OCI-LY7 (cell line): ENCODE measurements at regions not wholly inside any gene's neighbourhood (a gene's known extent, or its start where the extent isn't known, plus 50 kb on each side); places are given as distances from the start of the nearest gene placed in this dataset.

Experiments
- BruUV-seq: library from RNA; stranded (reverse); fragments of 400-500 nt; replicated peaks from 2 replicates; lab custom pipeline; 2021; lab: Mats Ljungman, UMichigan
- CTCF ChIA-PET: fragments of 300-600 bp; sonication (Branson Sonifier 250); formaldehyde crosslinking; loops from one replicate; lab custom pipeline; 2022; ENCODE audit warnings: antibody characterized with exemption; ENCODE audit not compliant: unreplicated experiment; lab: Charles Lee
- POLR2A ChIA-PET: fragments of 300-600 bp; sonication (Branson Sonifier 250); formaldehyde crosslinking; loops from one replicate; lab custom pipeline; 2022; ENCODE audit warnings: antibody characterized with exemption; lab: Charles Lee
- DNase-seq: peaks from one replicate; pipeline ENCODE4 v3.0.0-alpha.2; 2015; ENCODE audit warnings: low spot score
- H2AFZ ChIP-seq: fragments of 200-600 bp; sonication (generic), shearing (Covaris generic); 2 replicates; pipeline ENCODE4 v1.6.1; 2014; ENCODE audit warnings: mild to moderate bottlenecking, antibody characterized with exemption, low read length, moderate library complexity
- H3K27ac ChIP-seq: fragments of 200-600 bp; sonication (generic); 2 replicates; pipeline ENCODE4 v1.5.1; 2014; ENCODE audit warnings: mixed run types, low read depth, mild to moderate bottlenecking, moderate library complexity, low read length, inconsistent platforms; ENCODE audit not compliant: poor library complexity, severe bottlenecking
- H3K36me3 ChIP-seq: fragments of 200-600 bp; sonication (generic); 2 replicates; pipeline ENCODE4 v1.6.1; 2014; ENCODE audit warnings: mild to moderate bottlenecking, antibody characterized with exemption, low read length, moderate library complexity, mixed read lengths; ENCODE audit not compliant: insufficient read depth
- H3K4me1 ChIP-seq: fragments of 200-600 bp; sonication (generic); 2 replicates; pipeline ENCODE4 v1.5.1; 2014; ENCODE audit warnings: mild to moderate bottlenecking, low read length; ENCODE audit not compliant: insufficient read depth, poor library complexity, severe bottlenecking
- H3K4me2 ChIP-seq: fragments of 200-600 bp; sonication (generic); 2 replicates; pipeline ENCODE4 v1.6.1; 2014; ENCODE audit warnings: mild to moderate bottlenecking, low read length
- H3K4me3 ChIP-seq: fragments of 200-600 bp; sonication (generic); 2 replicates; pipeline ENCODE4 v1.5.1; 2014; ENCODE audit warnings: mild to moderate bottlenecking, low read depth, low read length; ENCODE audit not compliant: poor library complexity, severe bottlenecking
- H3K79me2 ChIP-seq: fragments of 200-600 bp; sonication (generic); 2 replicates; pipeline ENCODE4 v1.6.1; 2016; ENCODE audit warnings: low read depth, mild to moderate bottlenecking, low read length, moderate library complexity, mixed read lengths; ENCODE audit not compliant: insufficient read depth
- H3K9me2 ChIP-seq: fragments of 200-600 bp; sonication (generic); 2 replicates; pipeline ENCODE4 v1.6.1; 2016; ENCODE audit warnings: mild to moderate bottlenecking, low read length, mixed read lengths; ENCODE audit not compliant: insufficient read depth
- H3K9me3 ChIP-seq: fragments of 200-600 bp; sonication (generic); 2 replicates; pipeline ENCODE4 v1.6.1; 2014; ENCODE audit warnings: mild to moderate bottlenecking, mixed run types, low read length, mixed read lengths
- H4K20me1 ChIP-seq: fragments of 200-600 bp; sonication (generic); 2 replicates; pipeline ENCODE4 v1.6.1; 2014; ENCODE audit warnings: mild to moderate bottlenecking, antibody characterized with exemption, low read length, moderate library complexity, mixed read lengths; ENCODE audit not compliant: insufficient read depth
- CTCF ChIP-seq: fragments of 200-600 bp; sonication (generic); conservative IDR thresholded peaks from 2 replicates; pipeline ENCODE4 v1.5.1; 2014; ENCODE audit warnings: mild to moderate bottlenecking, antibody characterized with exemption, low read length, moderate library complexity, mixed read lengths
- EZH2phosphoT487 ChIP-seq: fragments of 200-600 bp; sonication (generic); IDR thresholded peaks from 2 replicates; pipeline ENCODE4 v1.6.1; 2018; ENCODE audit warnings: low read depth, borderline replicate concordance, mild to moderate bottlenecking, mixed run types, antibody characterized with exemption, low read length, moderate library complexity, mixed read lengths
- intact Hi-C: fragments of 100-400 bp; cut with micrococcal nuclease; formaldehyde crosslinking; loops from one replicate; pipeline ENCODE4 v1.10.0; 2022; ENCODE audit not compliant: unreplicated experiment

DNA sequence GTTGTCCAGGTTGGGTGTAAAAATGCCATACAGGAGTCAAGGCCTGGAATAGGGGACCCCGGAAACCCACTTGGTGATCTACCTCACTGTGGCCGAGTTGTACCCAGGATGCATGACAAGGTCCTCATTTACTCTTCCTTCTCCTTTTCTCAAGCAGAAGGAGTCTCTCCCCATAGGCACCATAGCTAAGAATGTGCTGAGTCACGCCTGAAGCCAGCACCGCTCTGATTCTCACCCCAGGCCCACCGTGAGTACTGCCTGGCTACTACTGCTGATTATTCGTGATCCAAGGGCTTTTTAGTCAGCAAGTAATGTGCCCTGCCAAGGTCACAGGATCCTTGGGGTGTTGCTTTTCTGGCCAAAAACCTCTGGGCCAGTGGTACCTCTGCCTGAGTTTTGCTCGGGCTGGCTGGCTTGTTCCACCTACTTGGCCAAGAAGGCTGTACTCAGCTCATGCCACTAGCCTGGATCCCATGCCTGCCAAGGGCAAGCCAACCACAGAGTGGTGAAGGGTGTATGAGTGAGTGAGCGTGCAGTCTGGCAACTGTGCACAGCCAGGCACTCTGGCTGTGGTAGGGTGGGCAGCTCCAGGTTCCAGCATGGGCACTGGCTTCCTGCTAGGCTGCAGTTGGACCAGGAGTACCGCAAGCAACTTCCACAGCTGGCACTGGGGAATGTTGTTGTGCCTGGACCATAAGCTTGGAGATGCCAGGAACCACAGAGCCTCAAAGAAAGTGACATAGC, 650.1 kb upstream of the VRK2 start:
- no peak overlapping the region for H3K27ac ChIP-seq
- no peaks in the 10 kb centered on the region for H4K20me1 ChIP-seq
- no peaks in the 10 kb centered on the region for H3K79me2 ChIP-seq
- no peaks in the 10 kb centered on the region for H3K9me2 ChIP-seq
- no peak overlapping the region for H2AFZ ChIP-seq
- H3K4me3 ChIP-seq = no peak overlapping the region
- POLR2A ChIA-PET = no interaction called here
- H3K36me3 ChIP-seq = no peaks in the 10 kb centered on the region
- intact Hi-C loops = no loop called here
- CTCF ChIA-PET = interaction anchor here (0.6 kb wide), 1 partner anchor 1666 kb away, joined by 3 read pairs; no protein-coding TSS in a partner anchor
- H3K9me3 ChIP-seq = no peaks in the 10 kb centered on the region
- H3K4me2 ChIP-seq = no peak overlapping the region
- TF ChIP-seq CTCF (no peak), EZH2phosphoT487 (no peak)
- BruUV-seq = no TSS peak
- H3K4me1 ChIP-seq = no peaks in the 10 kb centered on the region
- DNase-seq = no peak

- Histone ChIP-seq H3K4me3 (no peak overlapping the region), H2AFZ (no peak overlapping the region), H3K36me3 (no peaks in the 10 kb centered on the region), H3K9me2 (no peaks in the 10 kb centered on the region), H3K27ac (no peak overlapping the region), H3K79me2 (no peaks in the 10 kb centered on the region), H4K20me1 (no peaks in the 10 kb centered on the region), H3K9me3 (no peaks in the 10 kb centered on the region), H3K4me2 (no peak overlapping the region), H3K4me1 (no peaks in the 10 kb centered on the region)
- TF ChIP-seq CTCF (no peak), EZH2phosphoT487 (no peak)
- no peak for DNase-seq
- CTCF ChIA-PET = no interaction called here
- no TSS peak for BruUV-seq
- intact Hi-C loops = no loop called here
- POLR2A ChIA-PET = no interaction called here
These were observed 648.9 kb upstream of the VRK2 start for GRCh38 chr2:57397550-57398360.
